GM10266 (cell line): ENCODE measurements at regions not wholly inside any gene's neighbourhood (a gene's known extent, or its start where the extent isn't known, plus 50 kb on each side); places are given as distances from the start of the nearest gene placed in this dataset.

Source experiments
- DNase-seq: peaks from one replicate; pipeline ENCODE4 v3.0.0; 2012; ENCODE audit errors: extremely low spot score
- CTCF ChIP-seq: IDR thresholded peaks from 2 replicates; pipeline ENCODE4 v1.5.1; 2012; ENCODE audit warnings: mild to moderate bottlenecking, low read depth; ENCODE audit not compliant: control insufficient read depth, insufficient read depth; ENCODE audit errors: missing control alignments

GRCh38 chr12:86777325-86777724 is 521.1 kb upstream of the MGAT4C start:
- DNase-seq: no peak

DNA sequence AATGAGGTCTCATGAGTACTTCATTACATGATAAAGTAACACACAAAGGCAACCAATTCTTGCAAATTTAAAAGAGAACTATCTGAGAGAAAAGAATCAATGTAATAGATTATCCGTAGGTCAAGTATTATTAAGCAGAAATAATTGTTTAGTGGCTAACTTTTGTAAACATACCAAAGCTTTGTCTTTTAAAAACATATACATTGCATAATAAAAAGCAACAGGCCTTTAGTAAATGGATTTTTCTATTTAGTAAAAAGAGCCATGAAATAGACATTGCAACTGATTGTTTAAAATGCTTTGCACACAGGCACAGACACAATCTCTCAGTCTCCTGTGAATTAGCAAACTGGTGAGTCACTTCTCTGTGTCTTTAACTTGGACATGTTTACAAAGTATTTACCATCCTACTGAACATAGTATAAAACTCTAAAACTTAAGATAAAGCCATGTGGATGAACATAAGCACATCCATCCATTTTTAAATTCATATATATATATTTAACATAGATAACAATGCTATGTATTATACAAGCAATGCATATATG is 518.7 kb upstream of the MGAT4C start:
- no peak for DNase-seq
- TF ChIP-seq CTCF: no peak

More at GRCh38 chr12:86777325-86777724, 521.1 kb upstream of the MGAT4C start:
- no peak for TF ChIP-seq CTCF

GRCh38 chr12:86772696-86773095 is 516.5 kb upstream of the MGAT4C start:
- DNase-seq: no peak
- no peak for TF ChIP-seq CTCF

DNA sequence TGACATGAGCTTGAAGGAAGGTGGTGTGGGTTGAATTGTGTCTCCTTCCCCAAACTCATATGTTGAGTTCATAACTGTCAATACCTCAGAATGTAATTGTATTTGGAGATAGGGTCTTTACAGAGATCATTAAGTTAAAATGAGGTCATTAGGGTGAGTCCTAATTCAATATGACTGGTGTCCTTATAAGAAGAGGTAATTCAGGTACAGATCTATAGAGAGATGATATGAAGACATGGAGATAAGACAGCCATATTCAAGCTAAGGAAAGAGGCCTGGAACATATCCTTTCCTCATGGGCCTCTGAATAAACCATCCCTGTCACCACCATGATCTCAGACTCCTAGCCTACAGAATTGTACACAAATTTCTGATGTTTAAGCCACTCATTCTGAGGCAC is 514.7 kb upstream of the MGAT4C start:
- no peak for TF ChIP-seq CTCF
- no peak for DNase-seq

DNA sequence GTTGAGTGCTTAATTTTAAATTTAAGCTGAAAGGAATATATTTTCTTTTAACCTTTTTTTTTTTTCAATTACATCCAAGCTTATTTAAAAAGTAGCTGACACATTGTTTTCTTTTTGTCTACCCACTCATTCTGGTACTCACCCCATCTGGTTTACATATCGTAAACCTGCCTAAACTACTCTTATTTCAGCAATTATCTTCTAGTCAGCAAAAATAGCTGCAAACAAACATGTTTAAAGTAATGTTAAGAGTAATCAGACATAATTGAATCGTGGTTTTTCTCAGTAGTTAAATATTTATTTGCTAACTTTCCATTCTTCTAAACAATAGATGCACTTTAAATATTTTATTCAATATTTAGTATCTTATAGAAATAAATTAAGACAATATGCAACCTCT is 492.7 kb upstream of the MGAT4C start:
- no peak for TF ChIP-seq CTCF
- DNase-seq: no peak

DNA sequence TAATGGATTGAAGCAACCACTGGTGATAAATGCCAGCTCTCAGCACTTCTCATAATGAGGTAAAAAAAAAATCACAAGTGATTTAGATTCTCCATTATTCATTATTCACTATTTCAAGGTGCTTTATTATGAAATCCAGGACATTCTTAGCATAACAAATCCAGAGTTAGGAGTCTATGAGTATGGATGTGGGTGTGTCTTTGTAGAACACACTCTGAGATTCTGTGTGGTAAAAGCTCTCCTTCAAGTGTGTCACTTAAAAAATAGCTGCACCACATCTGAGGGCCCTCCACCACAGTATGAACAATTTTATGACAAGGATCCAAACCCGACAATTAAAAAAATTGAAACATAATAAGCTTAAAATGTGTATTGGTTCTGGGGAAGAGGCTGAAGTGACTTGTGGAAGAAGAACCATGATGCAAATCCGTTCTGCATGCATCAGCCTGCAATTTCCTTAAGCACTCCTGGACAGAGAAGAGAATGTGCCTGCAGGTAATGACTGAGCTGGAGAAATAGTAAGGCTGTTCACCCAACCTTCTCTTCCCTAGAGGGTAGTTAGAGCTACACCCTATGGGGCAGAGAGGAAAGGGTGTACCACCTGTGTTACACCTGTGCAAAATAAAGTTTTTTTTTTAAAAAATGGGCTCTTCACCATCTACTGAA is 488.5 kb upstream of the MGAT4C start:
- TF ChIP-seq CTCF: no peak
- DNase-seq: no peak

GRCh38 chr12:86743875-86744536 is 487.8 kb upstream of the MGAT4C start:
- DNase-seq: no peak
- TF ChIP-seq CTCF: no peak
